ENCODE measurements at regions not wholly inside any gene's neighbourhood (a gene's known extent, or its start where the extent isn't known, plus 50 kb on each side); places are given as distances from the start of the nearest gene placed in this dataset.
"Not testable (repeated sequence)": the region's sequence is repeated elsewhere in the genome, so short reads cannot be mapped to it uniquely, and the experiment has no call there.

DNA sequence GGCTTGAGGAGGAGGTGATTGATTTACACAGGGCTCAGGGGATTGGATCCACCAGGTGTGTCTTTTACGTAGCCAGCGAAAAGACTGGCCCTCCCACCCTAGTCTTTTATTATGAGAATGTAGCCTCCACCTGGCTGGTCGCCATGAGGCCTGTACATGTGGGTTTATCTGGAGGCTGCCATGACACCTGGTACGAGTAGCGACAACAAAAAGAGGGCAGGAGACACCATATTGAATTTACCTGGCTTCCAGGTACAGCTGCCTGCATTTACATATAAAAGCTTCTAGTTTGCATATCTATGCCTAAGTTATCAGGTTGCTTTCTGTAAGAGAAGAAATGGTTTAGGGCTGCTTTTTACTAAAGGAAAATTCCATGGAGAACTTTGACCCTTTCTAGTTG, 1173.7 kb upstream of the SEMA6A start:
- H3K4me1 Mint-ChIP-seq = no peaks in the 10 kb centered on the region
- H3K36me3 Mint-ChIP-seq = no peaks in the 10 kb centered on the region
- no peak overlapping the region for H3K4me3 Mint-ChIP-seq
- no peaks in the 10 kb centered on the region for H3K27me3 Mint-ChIP-seq
- DNase-seq = no peak
- H3K9me3 Mint-ChIP-seq = peaks cover 6% of the 10 kb centered on the region
- CTCF ChIA-PET = interaction anchor here (1.0 kb wide), 1 partner anchor 294 kb away, joined by 5 read pairs; no protein-coding TSS in a partner anchor
- H3K27ac Mint-ChIP-seq = no peak overlapping the region

DNA sequence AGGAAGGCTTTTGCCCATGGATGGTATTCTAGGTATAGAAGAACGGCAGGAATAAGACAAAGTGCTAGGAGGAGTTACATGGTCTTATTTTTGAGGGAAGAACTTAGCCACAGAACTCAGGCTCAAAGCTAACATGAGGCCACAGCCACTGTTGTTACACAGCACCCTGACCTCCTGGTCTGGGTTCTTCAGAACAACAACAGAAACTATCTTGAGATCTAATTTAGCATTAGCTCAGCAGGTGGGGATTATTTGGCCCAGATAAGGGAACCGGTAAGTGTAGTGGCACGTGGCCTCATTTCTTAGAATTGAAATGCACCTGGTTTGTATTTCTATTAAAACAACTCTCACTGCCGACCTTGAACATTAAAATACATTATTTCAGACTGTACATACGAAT, 1168.7 kb upstream of the SEMA6A start:
- Mint-ChIP-seq H3K36me3 (no peaks in the 10 kb centered on the region), H3K9me3 (peaks cover 5% of the 10 kb centered on the region), H3K4me1 (no peaks in the 10 kb centered on the region), H3K27me3 (no peaks in the 10 kb centered on the region), H3K27ac (no peak overlapping the region), H3K4me3 (no peak overlapping the region)
- DNase-seq = no peak
- CTCF ChIA-PET = no interaction called here

- H3K27me3 Mint-ChIP-seq = no peaks in the 10 kb centered on the region
- CTCF ChIA-PET = no interaction called here
These were observed 1167.1 kb upstream of the SEMA6A start for GRCh38 chr5:117741655-117742206.

DNA sequence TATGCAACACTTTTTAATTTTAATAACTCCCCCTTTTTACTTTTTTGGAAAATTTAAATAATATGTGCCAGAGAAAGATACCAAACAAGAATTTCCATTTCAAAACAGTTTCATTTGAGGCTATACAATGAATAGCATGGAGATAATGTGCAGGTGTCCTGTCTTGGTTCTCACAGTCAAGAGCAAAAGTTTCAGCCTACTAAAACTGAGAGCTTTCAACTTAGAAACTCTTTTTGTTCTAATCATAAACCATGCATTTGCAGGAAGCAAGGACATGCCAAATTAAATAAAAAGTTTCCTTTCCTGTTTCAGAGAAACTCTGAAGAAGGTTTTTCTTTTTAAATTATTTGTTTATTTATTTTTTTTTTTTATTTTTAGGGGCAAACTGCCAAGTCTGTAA, 1165.6 kb upstream of the SEMA6A start:
- Mint-ChIP-seq H3K9me3 (peaks cover 3% of the 10 kb centered on the region), H3K27me3 (no peaks in the 10 kb centered on the region), H3K4me3 (no peak overlapping the region), H3K36me3 (no peaks in the 10 kb centered on the region), H3K4me1 (no peaks in the 10 kb centered on the region), H3K27ac (no peak overlapping the region)
- CTCF ChIA-PET = no interaction called here
- DNase-seq = no peak

More at GRCh38 chr5:117741655-117742206, 1167.1 kb upstream of the SEMA6A start:
- Mint-ChIP-seq H3K4me3 (no peak overlapping the region), H3K36me3 (no peaks in the 10 kb centered on the region), H3K4me1 (no peaks in the 10 kb centered on the region), H3K9me3 (peaks cover 3% of the 10 kb centered on the region), H3K27ac (no peak overlapping the region)
- DNase-seq = no peak

DNA sequence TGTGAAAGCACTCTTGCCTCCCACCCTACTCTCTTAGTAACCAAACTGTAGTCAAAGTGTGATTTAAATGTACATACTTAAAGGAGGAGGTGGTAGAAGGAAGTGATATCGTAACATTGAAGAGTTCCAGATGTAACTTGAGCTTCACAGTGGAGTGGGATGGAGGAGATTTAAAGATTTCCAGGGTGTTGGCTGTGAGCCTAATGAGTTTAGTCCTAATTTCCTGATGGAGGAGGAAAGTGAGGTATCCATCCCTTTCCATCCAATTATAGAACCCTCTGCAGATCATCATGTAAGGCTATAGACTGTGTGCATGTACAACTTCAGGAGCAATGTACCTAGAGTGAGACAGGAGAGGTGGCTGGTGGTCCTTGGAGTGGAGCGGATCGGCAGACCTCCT, 1163.9 kb upstream of the SEMA6A start:
- no peak overlapping the region for H3K4me3 Mint-ChIP-seq
- CTCF ChIA-PET = no interaction called here
- no peaks in the 10 kb centered on the region for H3K4me1 Mint-ChIP-seq
- peaks cover 3% of the 10 kb centered on the region for H3K9me3 Mint-ChIP-seq
- H3K36me3 Mint-ChIP-seq = no peaks in the 10 kb centered on the region
- no peaks in the 10 kb centered on the region for H3K27me3 Mint-ChIP-seq
- DNase-seq = no peak
- H3K27ac Mint-ChIP-seq = no peak overlapping the region

DNA sequence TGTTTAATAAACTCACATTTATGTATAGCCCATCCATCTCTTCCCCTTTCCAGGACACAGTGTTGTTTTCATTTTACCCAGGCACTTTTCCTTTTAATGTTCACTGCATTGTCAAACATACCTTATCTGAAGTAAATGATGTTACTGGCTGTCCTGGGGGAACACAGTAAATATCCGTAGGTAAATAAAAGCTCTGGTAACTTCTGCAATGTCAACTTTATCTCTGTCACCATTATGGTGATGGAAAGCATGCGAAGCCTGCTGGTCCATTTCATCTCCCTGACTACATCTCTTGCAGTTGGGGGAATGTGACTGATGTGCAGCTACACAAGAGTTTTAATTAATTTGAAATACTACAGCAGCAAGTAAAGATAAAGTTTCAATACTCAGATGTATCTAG, 1162.1 kb upstream of the SEMA6A start:
- no peak overlapping the region for H3K4me3 Mint-ChIP-seq
- H3K4me1 Mint-ChIP-seq = no peaks in the 10 kb centered on the region
- peaks cover 8% of the 10 kb centered on the region for H3K9me3 Mint-ChIP-seq
- CTCF ChIA-PET = no interaction called here
- H3K27me3 Mint-ChIP-seq = no peaks in the 10 kb centered on the region
- H3K27ac Mint-ChIP-seq = no peak overlapping the region
- no peaks in the 10 kb centered on the region for H3K36me3 Mint-ChIP-seq
- no peak for DNase-seq

DNA sequence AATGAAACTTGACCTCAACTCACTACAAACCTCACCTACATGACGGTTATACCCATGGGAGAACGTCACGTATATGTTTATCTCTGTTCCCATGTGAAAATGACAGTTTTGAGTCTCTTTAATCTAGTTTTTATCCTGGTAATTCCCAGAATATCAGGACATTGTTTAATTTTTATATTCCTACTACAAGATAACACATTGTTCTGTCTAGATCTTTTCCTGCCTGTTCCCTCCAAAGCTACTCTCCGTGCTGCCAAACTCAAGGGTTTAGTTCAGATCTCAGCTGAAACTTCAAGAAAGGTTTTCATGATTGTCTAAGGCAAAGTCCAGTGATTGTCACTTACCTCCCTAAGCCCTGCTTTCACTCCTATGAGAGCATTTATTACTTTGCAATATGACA, 1159.4 kb upstream of the SEMA6A start:
- H3K4me3 Mint-ChIP-seq = no peak overlapping the region
- CTCF ChIA-PET = no interaction called here

DNA sequence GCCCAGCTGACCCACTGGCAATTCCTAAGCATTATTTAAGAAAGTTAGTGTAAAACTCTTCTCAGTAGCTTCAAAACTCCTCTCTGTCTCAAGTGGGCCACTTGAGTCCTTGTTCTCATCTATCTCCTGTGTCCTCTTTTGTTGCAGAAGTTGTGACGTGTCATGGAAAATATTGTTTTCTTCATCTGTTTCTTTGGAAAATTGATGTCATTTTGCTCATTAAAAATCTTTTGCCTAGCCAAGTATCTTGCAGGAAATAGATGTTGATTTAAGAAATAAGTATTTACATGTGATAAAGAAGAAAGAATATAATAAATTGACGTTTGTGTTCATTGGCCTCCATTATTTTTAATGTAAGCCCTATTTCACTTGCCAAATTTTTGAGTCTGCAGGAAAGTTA, 1158.4 kb upstream of the SEMA6A start:
- DNase-seq = no peak
- Mint-ChIP-seq H3K9me3 (peaks cover 14% of the 10 kb centered on the region), H3K4me1 (no peaks in the 10 kb centered on the region), H3K36me3 (no peaks in the 10 kb centered on the region), H3K27ac (no peak overlapping the region), H3K27me3 (no peaks in the 10 kb centered on the region), H3K4me3 (no peak overlapping the region)
- CTCF ChIA-PET = no interaction called here

More for the DNA sequence above, 1159.4 kb upstream of the SEMA6A start:
- Mint-ChIP-seq H3K9me3 (peaks cover 15% of the 10 kb centered on the region), H3K27ac (no peak overlapping the region), H3K4me1 (no peaks in the 10 kb centered on the region), H3K36me3 (no peaks in the 10 kb centered on the region), H3K27me3 (no peaks in the 10 kb centered on the region)
- DNase-seq = no peak

DNA sequence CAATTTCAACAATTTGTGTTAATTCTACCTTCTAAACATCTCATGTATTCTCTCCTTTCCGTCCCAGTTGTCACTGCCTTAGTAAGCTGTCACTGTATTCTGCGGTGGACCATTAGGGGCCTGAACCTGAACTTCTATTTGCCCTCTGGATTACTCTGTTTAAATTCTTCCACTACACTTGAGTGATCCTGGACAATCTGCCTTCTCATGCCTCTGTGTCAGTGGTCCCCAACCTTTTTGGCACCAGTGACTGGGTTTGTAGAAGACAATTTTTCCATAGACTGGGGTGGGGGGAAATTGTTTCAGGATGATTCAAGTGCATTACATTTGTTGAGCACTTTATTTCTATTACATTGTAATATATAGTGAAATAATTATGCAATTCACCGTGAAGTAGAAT, 1157.6 kb upstream of the SEMA6A start:
- H3K27ac Mint-ChIP-seq = no peak overlapping the region
- H3K4me3 Mint-ChIP-seq = no peak overlapping the region
- no peaks in the 10 kb centered on the region for H3K4me1 Mint-ChIP-seq
- H3K36me3 Mint-ChIP-seq = no peaks in the 10 kb centered on the region
- H3K9me3 Mint-ChIP-seq = peaks cover 15% of the 10 kb centered on the region
- no peak for DNase-seq
- CTCF ChIA-PET = no interaction called here
- no peaks in the 10 kb centered on the region for H3K27me3 Mint-ChIP-seq

- Mint-ChIP-seq H3K9me3 (peaks cover 15% of the 10 kb centered on the region), H3K4me1 (no peaks in the 10 kb centered on the region), H3K27ac (no peak overlapping the region), H3K36me3 (no peaks in the 10 kb centered on the region), H3K27me3 (no peaks in the 10 kb centered on the region), H3K4me3 (no peak overlapping the region)
- DNase-seq = no peak
- CTCF ChIA-PET = no interaction called here
These were observed 1156.8 kb upstream of the SEMA6A start for GRCh38 chr5:117731446-117731845.

- not testable (repeated sequence) for H3K27me3 Mint-ChIP-seq
These were observed 1146.2 kb upstream of the SEMA6A start for GRCh38 chr5:117720784-117721183.

GRCh38 chr5:117719413-117719812, 1144.8 kb upstream of the SEMA6A start:
- Mint-ChIP-seq H3K9me3 (peaks cover 23% of the 10 kb centered on the region), H3K27ac (no peak overlapping the region), H3K4me1 (no peaks in the 10 kb centered on the region), H3K27me3 (no peaks in the 10 kb centered on the region), H3K36me3 (no peaks in the 10 kb centered on the region), H3K4me3 (no peak overlapping the region)
- CTCF ChIA-PET = no interaction called here
- DNase-seq = no peak

More at GRCh38 chr5:117720784-117721183, 1146.2 kb upstream of the SEMA6A start:
- H3K4me1 Mint-ChIP-seq, H3K36me3 Mint-ChIP-seq, DNase-seq, H3K4me3 Mint-ChIP-seq, H3K27ac Mint-ChIP-seq, CTCF ChIA-PET: not testable (repeated sequence)
- peaks cover 18% of the 10 kb centered on the region for H3K9me3 Mint-ChIP-seq

GRCh38 chr5:117713585-117714198, 1139.1 kb upstream of the SEMA6A start:
- Mint-ChIP-seq H3K4me3 (no peak overlapping the region), H3K4me1 (no peaks in the 10 kb centered on the region), H3K9me3 (peaks cover 30% of the 10 kb centered on the region), H3K27me3 (no peaks in the 10 kb centered on the region), H3K36me3 (no peaks in the 10 kb centered on the region), H3K27ac (no peak overlapping the region)
- no peak for DNase-seq
- CTCF ChIA-PET = no interaction called here

DNA sequence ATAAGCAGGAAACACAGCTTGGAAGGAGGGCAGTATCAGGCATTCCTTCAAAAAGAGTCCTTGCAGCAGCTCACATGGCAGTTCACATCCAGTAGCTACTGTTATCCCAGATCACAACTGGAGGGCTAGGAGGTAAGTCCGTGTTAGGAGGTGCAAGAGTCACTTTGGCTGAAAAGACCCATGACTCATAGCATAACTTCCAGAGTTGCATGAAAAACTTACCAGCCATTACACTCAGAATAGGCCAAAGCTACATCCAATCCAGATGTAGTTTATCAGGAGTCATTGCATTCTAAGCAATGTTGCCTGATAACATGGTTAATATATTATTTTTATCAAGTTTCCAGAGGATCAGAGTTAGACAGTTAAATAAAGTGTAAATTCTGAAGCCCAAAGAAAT, 1126.4 kb upstream of the SEMA6A start:
- H3K27ac Mint-ChIP-seq = no peak overlapping the region
- CTCF ChIA-PET = no interaction called here
- no peaks in the 10 kb centered on the region for H3K27me3 Mint-ChIP-seq
- DNase-seq = no peak
- no peaks in the 10 kb centered on the region for H3K36me3 Mint-ChIP-seq
- no peaks in the 10 kb centered on the region for H3K4me1 Mint-ChIP-seq
- H3K4me3 Mint-ChIP-seq = no peak overlapping the region
- H3K9me3 Mint-ChIP-seq = peaks cover 6% of the 10 kb centered on the region

- H3K27me3 Mint-ChIP-seq = no peaks in the 10 kb centered on the region
These were observed 1118.0 kb upstream of the SEMA6A start for GRCh38 chr5:117692606-117693005.

More at GRCh38 chr5:117692606-117693005, 1118.0 kb upstream of the SEMA6A start:
- Mint-ChIP-seq H3K4me3 (no peak overlapping the region), H3K36me3 (no peaks in the 10 kb centered on the region), H3K4me1 (no peaks in the 10 kb centered on the region), H3K9me3 (no peaks in the 10 kb centered on the region), H3K27ac (no peak overlapping the region)
- DNase-seq = no peak
- CTCF ChIA-PET = no interaction called here

All from activated naive CD4-positive, alpha-beta T cell treated with anti-CD3 and anti-CD28 coated beads, Interleukin-2, amount 10 ng/mL, durations not matched to agents 7 days and 5 days (primary cell).